ENCODE measurements at regions not wholly inside any gene's neighbourhood (a gene's known extent, or its start where the extent isn't known, plus 50 kb on each side); places are given as distances from the start of the nearest gene placed in this dataset.

DNA sequence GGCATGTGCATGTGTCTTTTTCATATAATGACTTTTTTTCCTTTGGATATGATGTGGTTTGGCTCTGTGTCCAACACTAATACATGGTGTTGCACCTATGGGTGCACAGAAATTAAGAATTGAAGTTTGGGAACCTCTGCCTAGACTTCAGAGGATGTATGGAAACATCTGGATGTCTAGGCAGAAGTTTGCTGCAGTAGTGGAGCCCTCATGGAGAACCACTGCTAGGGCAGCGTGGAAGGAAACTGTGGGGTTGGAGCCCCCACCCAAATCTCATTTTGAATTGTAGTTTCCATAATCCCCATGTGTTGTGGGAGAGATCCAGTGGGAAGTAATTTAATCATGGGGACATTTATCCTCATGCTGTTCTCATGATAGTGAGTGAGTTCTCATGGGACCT is 235.0 kb upstream of the TRPC7 start:
- TF ChIP-seq, protein P1, sequence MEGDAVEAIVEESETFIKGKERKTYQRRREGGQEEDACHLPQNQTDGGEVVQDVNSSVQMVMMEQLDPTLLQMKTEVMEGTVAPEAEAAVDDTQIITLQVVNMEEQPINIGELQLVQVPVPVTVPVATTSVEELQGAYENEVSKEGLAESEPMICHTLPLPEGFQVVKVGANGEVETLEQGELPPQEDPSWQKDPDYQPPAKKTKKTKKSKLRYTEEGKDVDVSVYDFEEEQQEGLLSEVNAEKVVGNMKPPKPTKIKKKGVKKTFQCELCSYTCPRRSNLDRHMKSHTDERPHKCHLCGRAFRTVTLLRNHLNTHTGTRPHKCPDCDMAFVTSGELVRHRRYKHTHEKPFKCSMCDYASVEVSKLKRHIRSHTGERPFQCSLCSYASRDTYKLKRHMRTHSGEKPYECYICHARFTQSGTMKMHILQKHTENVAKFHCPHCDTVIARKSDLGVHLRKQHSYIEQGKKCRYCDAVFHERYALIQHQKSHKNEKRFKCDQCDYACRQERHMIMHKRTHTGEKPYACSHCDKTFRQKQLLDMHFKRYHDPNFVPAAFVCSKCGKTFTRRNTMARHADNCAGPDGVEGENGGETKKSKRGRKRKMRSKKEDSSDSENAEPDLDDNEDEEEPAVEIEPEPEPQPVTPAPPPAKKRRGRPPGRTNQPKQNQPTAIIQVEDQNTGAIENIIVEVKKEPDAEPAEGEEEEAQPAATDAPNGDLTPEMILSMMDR (conservative IDR thresholded peaks at IDR 0.05; ENCODE audit: low read length), result no peak
- TF ChIP-seq EZH2phosphoT487 (IDR thresholded peaks at IDR 0.05; ENCODE audit: borderline replicate concordance), result no peak
- Histone ChIP-seq H3K27me3 (ENCODE audit: insufficient read depth, low read length, poor library complexity, severe bottlenecking) (no peaks in the 10 kb centered on the region), H3K79me2 (ENCODE audit: insufficient read depth, low read length) (no peaks in the 10 kb centered on the region), H3K36me3 (ENCODE audit: insufficient read depth, low read length) (no peaks in the 10 kb centered on the region), H3K9me3 (ENCODE audit: insufficient read depth, low read depth, low read length) (peaks cover 15% of the 10 kb centered on the region; the same call in 1 of the 2 replicates), H3K9me2 (replicated peaks; ENCODE audit: low read depth, low read length) (no peaks in the 10 kb centered on the region), H3F3A (ENCODE audit: low read depth) (no peaks in the 10 kb centered on the region), H3K4me1 (ENCODE audit: insufficient read depth, low read length, poor library complexity, severe bottlenecking) (no peaks in the 10 kb centered on the region), H4K20me1 (ENCODE audit: insufficient read depth, low read length, poor library complexity, severe bottlenecking) (no peaks in the 10 kb centered on the region), H3K4me2 (ENCODE audit: low read depth, low read length, poor library complexity, severe bottlenecking) (no peak overlapping the region), H3K9ac (ENCODE audit: low read depth, low read length, poor library complexity, severe bottlenecking) (no peak overlapping the region), H2AFZ (ENCODE audit: low read length) (no peak overlapping the region), H3K4me3 (ENCODE audit: low read length, poor library complexity, severe bottlenecking) (no peak overlapping the region)

DNA sequence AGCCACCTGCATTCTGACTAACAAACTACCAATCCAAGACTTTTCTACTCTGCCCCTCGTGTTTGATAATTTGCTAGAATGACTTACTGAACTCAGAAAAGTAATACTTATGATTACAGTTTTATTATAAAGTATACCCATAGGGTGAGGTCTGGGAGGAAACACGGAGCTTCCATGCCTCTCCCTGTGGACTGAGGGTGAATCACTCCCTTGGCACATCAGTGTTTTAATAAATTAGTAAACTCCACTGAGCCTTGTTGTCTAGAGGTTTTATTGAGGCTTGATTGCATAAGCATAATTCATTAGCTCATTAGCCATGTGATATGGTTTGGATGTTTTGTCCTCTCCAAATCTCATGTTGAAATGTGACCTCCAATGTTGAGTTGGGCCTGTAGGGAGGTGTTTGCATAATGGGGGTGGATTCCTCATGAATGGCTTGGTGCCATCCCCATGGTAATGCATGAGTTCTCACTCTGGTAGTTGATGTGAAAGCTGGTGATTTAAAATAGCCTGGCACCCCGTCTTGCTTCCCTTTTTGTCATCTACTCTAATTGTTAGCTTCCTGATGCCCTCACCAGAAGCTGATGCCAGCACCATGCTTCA is 233.6 kb upstream of the TRPC7 start:
- H3K4me1 ChIP-seq (ENCODE audit: insufficient read depth, low read length, poor library complexity, severe bottlenecking), result no peaks in the 10 kb centered on the region

GRCh38 chr5:136594416-136594815 is 229.1 kb upstream of the TRPC7 start:
- Histone ChIP-seq H3K9me3 (ENCODE audit: insufficient read depth, low read depth, low read length) (no peaks in the 10 kb centered on the region), H3K4me3 (ENCODE audit: low read length, poor library complexity, severe bottlenecking) (no peak overlapping the region), H3K4me2 (ENCODE audit: low read depth, low read length, poor library complexity, severe bottlenecking) (no peak overlapping the region), H3K27me3 (ENCODE audit: insufficient read depth, low read length, poor library complexity, severe bottlenecking) (no peaks in the 10 kb centered on the region), H3K4me1 (ENCODE audit: insufficient read depth, low read length, poor library complexity, severe bottlenecking) (no peaks in the 10 kb centered on the region), H3F3A (ENCODE audit: low read depth) (no peaks in the 10 kb centered on the region), H2AFZ (ENCODE audit: low read length) (no peak overlapping the region), H3K36me3 (ENCODE audit: insufficient read depth, low read length) (no peaks in the 10 kb centered on the region), H3K9me2 (replicated peaks; ENCODE audit: low read depth, low read length) (no peaks in the 10 kb centered on the region), H4K20me1 (ENCODE audit: insufficient read depth, low read length, poor library complexity, severe bottlenecking) (no peaks in the 10 kb centered on the region), H3K9ac (ENCODE audit: low read depth, low read length, poor library complexity, severe bottlenecking) (no peak overlapping the region), H3K79me2 (ENCODE audit: insufficient read depth, low read length) (no peaks in the 10 kb centered on the region)
- TF ChIP-seq EZH2phosphoT487 (IDR thresholded peaks at IDR 0.05; ENCODE audit: borderline replicate concordance), result no peak
- TF ChIP-seq, protein P1 (conservative IDR thresholded peaks at IDR 0.05; ENCODE audit: low read length), result no peak

More for the DNA sequence above, 233.6 kb upstream of the TRPC7 start:
- Histone ChIP-seq H3K9me3 (ENCODE audit: insufficient read depth, low read depth, low read length) (peaks cover 13% of the 10 kb centered on the region; the same call in 1 of the 2 replicates), H2AFZ (ENCODE audit: low read length) (no peak overlapping the region), H3K79me2 (ENCODE audit: insufficient read depth, low read length) (no peaks in the 10 kb centered on the region), H3K9ac (ENCODE audit: low read depth, low read length, poor library complexity, severe bottlenecking) (no peak overlapping the region), H4K20me1 (ENCODE audit: insufficient read depth, low read length, poor library complexity, severe bottlenecking) (no peaks in the 10 kb centered on the region), H3K27me3 (ENCODE audit: insufficient read depth, low read length, poor library complexity, severe bottlenecking) (no peaks in the 10 kb centered on the region), H3K36me3 (ENCODE audit: insufficient read depth, low read length) (no peaks in the 10 kb centered on the region), H3K4me2 (ENCODE audit: low read depth, low read length, poor library complexity, severe bottlenecking) (no peak overlapping the region), H3K9me2 (replicated peaks; ENCODE audit: low read depth, low read length) (no peaks in the 10 kb centered on the region), H3F3A (ENCODE audit: low read depth) (no peaks in the 10 kb centered on the region), H3K4me3 (ENCODE audit: low read length, poor library complexity, severe bottlenecking) (no peak overlapping the region)
- TF ChIP-seq, protein P1 (conservative IDR thresholded peaks at IDR 0.05; ENCODE audit: low read length), result no peak
- no peak for TF ChIP-seq EZH2phosphoT487 (IDR thresholded peaks at IDR 0.05; ENCODE audit: borderline replicate concordance)

All from Loucy (cell line).